HepG2 (cell line): ENCODE measurements at regions not wholly inside any gene's neighbourhood (a gene's known extent, or its start where the extent isn't known, plus 50 kb on each side); places are given as distances from the start of the nearest gene placed in this dataset.

ENCODE experiments used
- BCL6 ChIP-seq: IDR thresholded peaks from 2 replicates; pipeline ENCODE4 v1.6.1; 2016; ENCODE audit warnings: missing genetic modification reagents, missing compliant biosample characterization
- CTCF ChIP-seq: sonication (generic); formaldehyde crosslinking; IDR thresholded peaks from 2 replicates; pipeline ENCODE4 v1.5.0; 2020; ENCODE audit warnings: mild to moderate bottlenecking, missing genetic modification reagents, moderate library complexity
- NCOR1 ChIP-seq: fragments of 200-600 bp; sonication (generic); IDR thresholded peaks from 2 replicates; pipeline ENCODE4 v1.7.0; 2017; ENCODE audit warnings: antibody characterized with exemption, low read length, borderline replicate concordance
- POLR2AphosphoS5 ChIP-seq: IDR thresholded peaks from 2 replicates; pipeline ENCODE4 v1.6.1; 2012; ENCODE audit warnings: low read depth, low read length

- TF ChIP-seq NCOR1, result no peak
- TF ChIP-seq CTCF (CRISPR knock-in tag), result no peak
- no peak for TF ChIP-seq POLR2AphosphoS5
- TF ChIP-seq BCL6, result no peak
Observed at GRCh38 chr16:22757202-22757601, 56.8 kb upstream of the HS3ST2 start.
